ENCODE measurements at regions not wholly inside any gene's neighbourhood (a gene's known extent, or its start where the extent isn't known, plus 50 kb on each side); places are given as distances from the start of the nearest gene placed in this dataset.
"Not testable (repeated sequence)": the region's sequence is repeated elsewhere in the genome, so short reads cannot be mapped to it uniquely, and the experiment has no call there.

- Histone ChIP-seq H3K27me3 (ENCODE audit: control insufficient read depth, insufficient read depth, low read length) (no peaks in the 10 kb centered on the region), H3K4me1 (ENCODE audit: control insufficient read depth, insufficient read depth, low read length) (no peaks in the 10 kb centered on the region), H3K27ac (ENCODE audit: low read length) (no peak overlapping the region), H3K4me3 (ENCODE audit: low read length) (no peak overlapping the region), H3K9me3 (ENCODE audit: control insufficient read depth, insufficient read depth, low read length) (no peaks in the 10 kb centered on the region), H3K36me3 (ENCODE audit: control insufficient read depth, insufficient read depth, low read length) (no peaks in the 10 kb centered on the region)
- Mint-ChIP-seq H3K36me3 (no peaks in the 10 kb centered on the region), H3K27me3 (ENCODE audit: low read depth in 2 of 2) (peaks cover 3 to 19% of the 10 kb centered on the region in 2 donors), H3K4me3 (no peak overlapping the region), H3K9me3 (no peaks in the 10 kb centered on the region), H3K4me1 (no peaks in the 10 kb centered on the region), H3K27ac (no peak overlapping the region)
- DNase-seq = no peak
- intact Hi-C loops (cut with micrococcal nuclease) = no loop called here
- TF ChIP-seq CTCF (IDR thresholded peaks at IDR 0.05) = no peak
- ATAC-seq = no peak
- 82% methylated on average over 8 of the region's 8 CpGs for WGBS (ENCODE audit: insufficient coverage)
Measured at GRCh38 chr3:10688548-10689172, 127.4 kb upstream of the SLC6A11 start.

- Histone ChIP-seq H3K9me3 (ENCODE audit: control insufficient read depth, insufficient read depth, low read length) (no peaks in the 10 kb centered on the region), H3K27ac (ENCODE audit: low read length) (no peak overlapping the region), H3K27me3 (ENCODE audit: control insufficient read depth, insufficient read depth, low read length) (no peaks in the 10 kb centered on the region), H3K4me1 (ENCODE audit: control insufficient read depth, insufficient read depth, low read length) (no peaks in the 10 kb centered on the region), H3K36me3 (ENCODE audit: control insufficient read depth, insufficient read depth, low read length) (no peaks in the 10 kb centered on the region), H3K4me3 (ENCODE audit: low read length) (no peak overlapping the region)
- Mint-ChIP-seq H3K4me1 (no peaks in the 10 kb centered on the region), H3K36me3 (no peaks in the 10 kb centered on the region), H3K27me3 (ENCODE audit: low read depth in 2 of 2) (peaks cover 7 to 26% of the 10 kb centered on the region in 2 donors), H3K9me3 (no peaks in the 10 kb centered on the region), H3K27ac (no peak overlapping the region), H3K4me3 (no peak overlapping the region)
- WGBS (ENCODE audit: insufficient coverage) = 72% methylated on average over 10 of the region's 11 CpGs
- DNase-seq (no peak), ATAC-seq (no peak)
- intact Hi-C loops (cut with micrococcal nuclease) = no loop called here
- no peak for TF ChIP-seq CTCF (IDR thresholded peaks at IDR 0.05)
Measured at GRCh38 chr3:10692039-10692622, 123.9 kb upstream of the SLC6A11 start.

- Mint-ChIP-seq H3K27me3 (ENCODE audit: low read depth in 2 of 2) (peaks cover 13 to 36% of the 10 kb centered on the region in 2 donors), H3K4me3 (no peak overlapping the region), H3K9me3 (no peaks in the 10 kb centered on the region), H3K36me3 (no peaks in the 10 kb centered on the region), H3K4me1 (no peaks in the 10 kb centered on the region), H3K27ac (no peak overlapping the region)
- Histone ChIP-seq H3K36me3 (ENCODE audit: control insufficient read depth, insufficient read depth, low read length) (no peaks in the 10 kb centered on the region), H3K27me3 (ENCODE audit: control insufficient read depth, insufficient read depth, low read length) (no peaks in the 10 kb centered on the region), H3K9me3 (ENCODE audit: control insufficient read depth, insufficient read depth, low read length) (no peaks in the 10 kb centered on the region), H3K27ac (ENCODE audit: low read length) (no peak overlapping the region), H3K4me3 (ENCODE audit: low read length) (no peak overlapping the region), H3K4me1 (ENCODE audit: control insufficient read depth, insufficient read depth, low read length) (no peaks in the 10 kb centered on the region)
- ATAC-seq (no peak), DNase-seq (peak in 1 of 2 donors; percentile 16)
- intact Hi-C loops (cut with micrococcal nuclease) = no loop called here
- WGBS (ENCODE audit: insufficient coverage) = 66% methylated on average over 4 of the region's 4 CpGs
- TF ChIP-seq CTCF (IDR thresholded peaks at IDR 0.05) = no peak
Measured at GRCh38 chr3:10693457-10693856, 122.6 kb upstream of the SLC6A11 start.

GRCh38 chr3:10694179-10694578 lies 121.8 kb upstream of the SLC6A11 start:
- H3K4me3 ChIP-seq (ENCODE audit: low read length) = no peak overlapping the region
- no peaks in the 10 kb centered on the region for H3K9me3 Mint-ChIP-seq

GRCh38 chr3:10695186-10695585 lies 120.8 kb upstream of the SLC6A11 start:
- H3K36me3 Mint-ChIP-seq; H3K9me3 ChIP-seq (ENCODE audit: control insufficient read depth, insufficient read depth, low read length); H3K9me3 Mint-ChIP-seq; ATAC-seq; DNase-seq; intact Hi-C loops (cut with micrococcal nuclease); H3K4me1 ChIP-seq (ENCODE audit: control insufficient read depth, insufficient read depth, low read length); H3K36me3 ChIP-seq (ENCODE audit: control insufficient read depth, insufficient read depth, low read length); H3K4me3 Mint-ChIP-seq; H3K27ac ChIP-seq (ENCODE audit: low read length); H3K27me3 ChIP-seq (ENCODE audit: control insufficient read depth, insufficient read depth, low read length); H3K4me1 Mint-ChIP-seq; H3K27ac Mint-ChIP-seq; H3K4me3 ChIP-seq (ENCODE audit: low read length): not testable (repeated sequence)
- peaks cover 15 to 42% of the 10 kb centered on the region in 2 donors for H3K27me3 Mint-ChIP-seq (ENCODE audit: low read depth in 2 of 2)
- WGBS (ENCODE audit: insufficient coverage) = 59% methylated on average over 2 of the region's 2 CpGs

More at GRCh38 chr3:10694179-10694578, 121.8 kb upstream of the SLC6A11 start:
- intact Hi-C loops (cut with micrococcal nuclease) = no loop called here
- no peak for DNase-seq
- TF ChIP-seq CTCF (IDR thresholded peaks at IDR 0.05) = no peak
- Histone ChIP-seq H3K36me3 (ENCODE audit: control insufficient read depth, insufficient read depth, low read length) (no peaks in the 10 kb centered on the region), H3K9me3 (ENCODE audit: control insufficient read depth, insufficient read depth, low read length) (no peaks in the 10 kb centered on the region), H3K27ac (ENCODE audit: low read length) (no peak overlapping the region), H3K27me3 (ENCODE audit: control insufficient read depth, insufficient read depth, low read length) (no peaks in the 10 kb centered on the region), H3K4me1 (ENCODE audit: control insufficient read depth, insufficient read depth, low read length) (no peaks in the 10 kb centered on the region)
- Mint-ChIP-seq H3K4me3 (no peak overlapping the region), H3K27me3 (ENCODE audit: low read depth in 2 of 2) (peaks cover 13 to 36% of the 10 kb centered on the region in 2 donors), H3K36me3 (no peaks in the 10 kb centered on the region), H3K4me1 (no peaks in the 10 kb centered on the region), H3K27ac (no peak overlapping the region)
- no peak for ATAC-seq
- WGBS (ENCODE audit: insufficient coverage) = 74% methylated on average over 4 of the region's 4 CpGs
